Spleen (tissue), 11 donors: ENCODE measurements at regions not wholly inside any gene's neighbourhood (a gene's known extent, or its start where the extent isn't known, plus 50 kb on each side); places are given as distances from the start of the nearest gene placed in this dataset.
A peak's percentile ranks its signal among the peaks of the same experiment; 100 is the strongest.

Experiments used
- DNase-seq: peaks from one replicate; pipeline ENCODE4 v3.0.0-alpha.2; 2020
- H3K27ac ChIP-seq, 8 donors: fragments of 200-600 bp; sonication (generic) in 7 of 8; 1 replicate in 4 of 8; 2 replicates in 4 of 8; pipeline versions ENCODE4 v1.5.0 to v1.8.0; 2016 to 2021; ENCODE audit warnings: inconsistent platforms in 4 of 8, mild to moderate bottlenecking in 4 of 8, moderate library complexity in 1 of 8
- H3K27me3 ChIP-seq, 7 donors: fragments of 200-600 bp; sonication (generic) in 6 of 7; replicated peaks in 1 of 7; 1 replicate in 4 of 7; 2 replicates in 3 of 7; pipeline versions ENCODE4 v1.5.0 to v1.8.0; 2016 to 2021; ENCODE audit warnings: inconsistent platforms in 3 of 7, mild to moderate bottlenecking in 1 of 7
- H3K36me3 ChIP-seq, 6 donors: fragments of 200-600 bp; sonication (generic) in 5 of 6; 1 replicate in 4 of 6; 2 replicates in 2 of 6; pipeline versions ENCODE4 v1.5.0 to v1.8.0; 2016 to 2021; ENCODE audit warnings: inconsistent platforms in 2 of 6
- H3K4me1 ChIP-seq, 6 donors: fragments of 200-600 bp; sonication (generic) in 5 of 6; 1 replicate in 3 of 6; 2 replicates in 3 of 6; pipeline versions ENCODE4 v1.5.0 to v1.8.0; 2016 to 2021; ENCODE audit warnings: inconsistent platforms in 3 of 6
- H3K4me3 ChIP-seq, 8 donors: fragments of 200-600 bp; sonication (generic) in 7 of 8; 1 replicate in 4 of 8; 2 replicates in 4 of 8; pipeline versions ENCODE4 v1.5.0 to v1.8.0; 2016 to 2021; ENCODE audit warnings: inconsistent platforms in 4 of 8, mild to moderate bottlenecking in 4 of 8, moderate library complexity in 2 of 8
- H3K9me3 ChIP-seq, 8 donors: fragments of 200-600 bp; sonication (generic) in 7 of 8; 1 replicate in 4 of 8; 2 replicates in 4 of 8; pipeline versions ENCODE4 v1.5.0 to v1.8.0; 2016 to 2021; ENCODE audit warnings: inconsistent platforms in 4 of 8
- POLR2A ChIP-seq, 3 donors: fragments of 450-650 bp; IDR thresholded peaks; one replicate each; pipeline ENCODE4 v1.5.1; 2017; ENCODE audit warnings: antibody characterized with exemption in 3 of 3, mild to moderate bottlenecking in 1 of 3
- POLR2AphosphoS5 ChIP-seq, 3 donors: sonication (generic); formaldehyde crosslinking; IDR thresholded peaks; one replicate each; pipeline ENCODE4 v1.5.1; 2017; ENCODE audit warnings: antibody characterized with exemption in 3 of 3
- WGBS, 5 donors: extraction: QIAGEN DNeasy Blood & Tissue Kit in 3 of 5; methylation state at CpG; one replicate each; pipeline versions ENCODE4 v1.1.5 to v1.1.7; 2013 to 2018; 5-methylcytosine and 5-hydroxymethylcytosine counted together
- intact Hi-C: fragments of 100-400 bp; cut with DNase I; formaldehyde crosslinking; loops from one replicate; pipeline ENCODE4 v1.15.0; 2023; ENCODE audit warnings: low total_unique reads
- TF ChIP-seq, protein P1 (sequence below), 11 experiments: fragments of 200-600 bp in 7 of 11; fragments of 450-650 bp in 4 of 11; sonication (generic) in 4 of 11; IDR thresholded peaks in 8 of 11; conservative IDR thresholded peaks in 3 of 11; 1 replicate in 7 of 11; 2 replicates in 4 of 11; pipeline versions ENCODE4 v1.4.0 to v1.8.0; 2016 to 2021; ENCODE audit warnings: antibody characterized with exemption in 11 of 11, inconsistent platforms in 4 of 11, mild to moderate bottlenecking in 1 of 11
- donor health status: healthy with polysubstance abuse.
- donor health status: DM: no; HTN: no; CAD: no; lungs with moderate emphysema.
- donor health status: DM: no; HTN: no; CAD: no.
- donor health status: Bipolar disorder and iron deficiency.
- donor health status: healthy.
- donor health status: DM: no; HTN: no; CAD: no.
- donor health status: DM: yes; HTN: yes; CAD: no.

DNA sequence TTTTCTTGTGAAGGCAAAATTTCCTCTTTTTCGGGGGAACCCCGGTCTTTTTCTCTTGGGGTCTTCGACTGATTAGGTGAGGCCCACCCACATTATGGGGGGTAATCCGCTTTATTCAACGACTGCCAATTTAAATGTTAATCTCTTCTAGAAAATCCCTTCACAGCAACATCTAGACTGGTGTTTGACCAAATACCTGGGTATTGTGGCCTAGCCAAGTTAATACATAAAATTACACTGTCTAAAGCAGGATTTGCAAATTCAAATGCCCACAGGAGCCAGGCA lies 170.0 kb upstream of the FOXN3 start:
- no peaks in the 10 kb centered on the region for H3K27me3 ChIP-seq
- H3K4me1 ChIP-seq = peaks cover 0 to 52% (median 17%) of the 10 kb centered on the region in 6 donors
- DNase-seq = no peak
- WGBS, 5 donors = 92 to 94% (median 93%) methylated on average over 5 of the region's 5 CpGs
- H3K4me3 ChIP-seq = no peak overlapping the region
- peaks cover 0 to 10% (median 7%) of the 10 kb centered on the region in 8 donors for H3K9me3 ChIP-seq
- TF ChIP-seq POLR2A (IDR thresholded peaks at IDR 0.05) (no peak), POLR2AphosphoS5 (IDR thresholded peaks at IDR 0.05) (no peak)
- TF ChIP-seq, protein P1, sequence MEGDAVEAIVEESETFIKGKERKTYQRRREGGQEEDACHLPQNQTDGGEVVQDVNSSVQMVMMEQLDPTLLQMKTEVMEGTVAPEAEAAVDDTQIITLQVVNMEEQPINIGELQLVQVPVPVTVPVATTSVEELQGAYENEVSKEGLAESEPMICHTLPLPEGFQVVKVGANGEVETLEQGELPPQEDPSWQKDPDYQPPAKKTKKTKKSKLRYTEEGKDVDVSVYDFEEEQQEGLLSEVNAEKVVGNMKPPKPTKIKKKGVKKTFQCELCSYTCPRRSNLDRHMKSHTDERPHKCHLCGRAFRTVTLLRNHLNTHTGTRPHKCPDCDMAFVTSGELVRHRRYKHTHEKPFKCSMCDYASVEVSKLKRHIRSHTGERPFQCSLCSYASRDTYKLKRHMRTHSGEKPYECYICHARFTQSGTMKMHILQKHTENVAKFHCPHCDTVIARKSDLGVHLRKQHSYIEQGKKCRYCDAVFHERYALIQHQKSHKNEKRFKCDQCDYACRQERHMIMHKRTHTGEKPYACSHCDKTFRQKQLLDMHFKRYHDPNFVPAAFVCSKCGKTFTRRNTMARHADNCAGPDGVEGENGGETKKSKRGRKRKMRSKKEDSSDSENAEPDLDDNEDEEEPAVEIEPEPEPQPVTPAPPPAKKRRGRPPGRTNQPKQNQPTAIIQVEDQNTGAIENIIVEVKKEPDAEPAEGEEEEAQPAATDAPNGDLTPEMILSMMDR (IDR thresholded peaks at IDR 0.05 in 8 of 11, conservative IDR thresholded peaks at IDR 0.05 in 3 of 11) = no peak
- peaks cover 0 to 11% (median 0%) of the 10 kb centered on the region in 6 donors for H3K36me3 ChIP-seq
- no peak overlapping the region for H3K27ac ChIP-seq
- intact Hi-C loops = no loop called here

DNA sequence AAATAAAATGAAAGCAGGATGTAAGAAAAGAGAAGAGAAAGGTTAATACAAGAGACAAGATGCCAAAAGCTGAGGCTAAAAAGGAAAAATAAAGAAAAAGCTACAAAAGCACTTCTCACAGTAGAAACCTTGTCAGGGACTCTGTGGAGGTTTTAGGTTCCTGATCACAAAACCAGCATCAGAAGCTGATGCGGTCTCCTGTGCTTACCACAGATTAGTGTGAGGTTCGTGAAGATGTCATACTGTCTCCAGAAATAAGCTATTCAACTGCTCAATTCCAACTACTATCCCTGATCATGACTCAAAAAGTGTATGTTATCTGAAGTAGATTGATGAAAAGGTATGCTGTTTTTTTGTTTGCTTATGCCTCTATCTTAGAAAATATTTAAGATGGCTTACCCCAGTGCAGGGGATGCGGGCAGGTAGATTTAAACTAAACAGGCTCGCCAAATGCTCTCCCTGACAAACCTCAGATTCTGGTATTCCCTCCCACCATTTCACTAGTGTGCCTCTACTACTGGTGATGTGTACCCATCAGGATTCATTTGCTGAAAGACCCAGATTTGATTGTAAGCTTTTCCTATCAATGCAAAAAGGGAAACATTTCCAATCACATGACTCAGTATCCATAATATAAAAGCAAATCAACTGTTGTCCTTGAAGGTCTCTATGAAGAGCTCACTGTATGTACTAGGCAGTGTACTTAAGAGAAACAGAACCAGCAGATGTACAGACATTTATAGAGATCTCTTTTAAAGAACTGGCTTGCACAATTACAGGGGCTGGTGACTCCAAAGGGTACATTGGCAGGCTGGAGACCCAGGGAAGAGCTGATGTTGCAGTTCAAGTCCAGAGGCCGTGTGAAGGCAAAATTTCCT lies 169.5 kb upstream of the FOXN3 start:
- Histone ChIP-seq H3K9me3 (peaks cover 0 to 4% (median 3%) of the 10 kb centered on the region in 8 donors), H3K36me3 (peaks cover 0 to 17% (median 0%) of the 10 kb centered on the region in 6 donors), H3K4me1 (peaks cover 0 to 52% (median 17%) of the 10 kb centered on the region in 6 donors), H3K27ac (no peak overlapping the region), H3K4me3 (no peak overlapping the region), H3K27me3 (no peaks in the 10 kb centered on the region)
- TF ChIP-seq, protein P1 (IDR thresholded peaks at IDR 0.05 in 8 of 11, conservative IDR thresholded peaks at IDR 0.05 in 3 of 11) = no peak
- TF ChIP-seq POLR2A (IDR thresholded peaks at IDR 0.05) (no peak), POLR2AphosphoS5 (IDR thresholded peaks at IDR 0.05) (no peak)
- DNase-seq = no peak
- 85 to 90% (median 87%) methylated on average over 5 of the region's 5 CpGs for WGBS, 5 donors
- intact Hi-C loops = no loop called here

DNA sequence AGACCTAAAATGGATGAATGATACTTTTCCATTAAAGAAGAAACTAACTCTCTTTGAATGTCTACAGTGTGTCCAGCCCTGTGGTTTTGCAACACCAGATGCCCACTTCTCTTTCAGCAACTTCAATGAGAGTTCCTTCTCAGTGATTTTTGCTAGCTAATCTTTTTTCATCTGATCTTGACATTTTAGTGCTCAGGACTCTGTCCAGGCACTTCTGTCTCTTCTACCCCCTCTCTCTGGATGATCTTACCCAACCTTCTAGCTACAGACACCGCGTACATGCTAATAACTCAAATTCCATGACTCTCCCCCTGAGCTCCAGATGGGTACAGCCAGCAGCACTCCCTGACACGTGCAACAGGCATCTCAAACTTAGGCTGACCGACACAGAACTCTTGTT lies 161.1 kb upstream of the FOXN3 start:
- H3K27ac ChIP-seq = peak overlapping the region in 3 of 8 donors; percentile 28 to 38 (median 35)
- H3K9me3 ChIP-seq = no peaks in the 10 kb centered on the region
- no peak for DNase-seq
- 77 to 89% (median 83%) methylated on average over 4 of the region's 4 CpGs for WGBS, 5 donors
- no peaks in the 10 kb centered on the region for H3K27me3 ChIP-seq
- H3K4me1 ChIP-seq = peaks cover 0 to 57% (median 20%) of the 10 kb centered on the region in 6 donors
- H3K4me3 ChIP-seq = no peak overlapping the region
- peaks cover 0 to 34% (median 0%) of the 10 kb centered on the region in 6 donors for H3K36me3 ChIP-seq
- TF ChIP-seq POLR2A (IDR thresholded peaks at IDR 0.05) (no peak), POLR2AphosphoS5 (IDR thresholded peaks at IDR 0.05) (no peak)
- TF ChIP-seq, protein P1 (IDR thresholded peaks at IDR 0.05 in 8 of 11, conservative IDR thresholded peaks at IDR 0.05 in 3 of 11) = no peak
- intact Hi-C loops = no loop called here

DNA sequence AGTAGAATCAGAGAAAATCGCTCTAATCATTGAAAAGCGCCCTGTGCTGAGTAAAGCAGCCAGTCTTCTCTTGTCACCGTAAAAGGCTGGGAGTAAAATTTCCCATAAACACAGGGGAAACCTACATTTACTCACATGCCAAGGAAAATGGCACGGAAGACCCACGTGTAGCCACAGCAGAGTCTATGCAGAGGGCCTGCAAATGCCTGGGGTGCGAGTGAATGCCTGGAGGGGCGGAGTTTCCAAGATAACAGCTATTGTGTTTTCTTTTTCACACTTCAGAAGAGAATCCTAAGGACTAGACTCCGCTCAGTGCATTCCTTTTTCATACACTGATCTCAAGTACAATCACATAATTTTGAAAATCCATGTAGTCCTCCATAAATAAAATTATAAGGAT lies 159.9 kb upstream of the FOXN3 start:
- H3K4me3 ChIP-seq = peak overlapping the region in 1 of 8 donors; percentile 11
- intact Hi-C loops = no loop called here
- WGBS, 5 donors = 70 to 84% (median 79%) methylated on average over 8 of the region's 8 CpGs
- no peak for DNase-seq
- H3K4me1 ChIP-seq = peaks cover 0 to 68% (median 23%) of the 10 kb centered on the region in 6 donors
- H3K27ac ChIP-seq = peak overlapping the region in 1 of 8 donors; percentile 17
- TF ChIP-seq, protein P1 (IDR thresholded peaks at IDR 0.05 in 8 of 11, conservative IDR thresholded peaks at IDR 0.05 in 3 of 11) = no peak
- no peak for TF ChIP-seq POLR2A (IDR thresholded peaks at IDR 0.05)
- no peak for TF ChIP-seq POLR2AphosphoS5 (IDR thresholded peaks at IDR 0.05)
- no peaks in the 10 kb centered on the region for H3K27me3 ChIP-seq
- peaks cover 0 to 36% (median 0%) of the 10 kb centered on the region in 6 donors for H3K36me3 ChIP-seq
- H3K9me3 ChIP-seq = no peaks in the 10 kb centered on the region
